ENCODE measurements at regions not wholly inside any gene's neighbourhood (a gene's known extent, or its start where the extent isn't known, plus 50 kb on each side); places are given as distances from the start of the nearest gene placed in this dataset.

GRCh38 chr1:177809819-177810218 lies 160.0 kb downstream of the SEC16B start:
- intact Hi-C loops (cut with DNase I, micrococcal nuclease): no loop called here
- H3K36me3 ChIP-seq (ENCODE audit: low read depth): no peaks in the 10 kb centered on the region
- TF ChIP-seq CTCF (IDR thresholded peaks at IDR 0.05): no peak

DNA sequence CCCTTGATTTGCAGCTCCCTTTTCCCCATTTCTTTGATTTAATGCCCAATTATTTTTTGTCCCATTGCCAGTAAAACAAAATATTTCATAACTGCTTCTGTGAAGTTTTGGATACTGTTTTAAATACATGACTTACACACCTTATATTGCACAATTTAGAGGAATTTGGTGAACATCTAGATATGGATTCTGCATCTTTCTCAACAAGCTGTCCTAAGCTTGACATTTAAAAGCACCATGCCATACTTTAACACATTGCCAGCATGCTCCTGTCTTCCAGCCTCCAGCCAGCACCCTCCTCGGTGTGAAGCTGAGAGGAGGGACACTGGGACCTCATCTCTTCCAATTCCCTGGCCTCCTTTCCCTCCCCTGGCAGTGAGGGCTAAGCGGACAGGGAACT lies 167.6 kb downstream of the SEC16B start:
- intact Hi-C loops (cut with DNase I, micrococcal nuclease): no loop called here
- Histone ChIP-seq H3K4me3 (no peak overlapping the region), H3K9me3 (no peaks in the 10 kb centered on the region), H3K36me3 (ENCODE audit: low read depth) (no peaks in the 10 kb centered on the region), H3K4me1 (ENCODE audit: low read depth) (no peaks in the 10 kb centered on the region)
- DNase-seq (no peak), ATAC-seq (no peak)
- no peak for TF ChIP-seq CTCF (IDR thresholded peaks at IDR 0.05)

More at GRCh38 chr1:177809819-177810218, 160.0 kb downstream of the SEC16B start:
- ATAC-seq (no peak), DNase-seq (no peak)
- no peaks in the 10 kb centered on the region for H3K4me1 ChIP-seq (ENCODE audit: low read depth)
- H3K4me3 ChIP-seq: no peak overlapping the region
- no peaks in the 10 kb centered on the region for H3K9me3 ChIP-seq

DNA sequence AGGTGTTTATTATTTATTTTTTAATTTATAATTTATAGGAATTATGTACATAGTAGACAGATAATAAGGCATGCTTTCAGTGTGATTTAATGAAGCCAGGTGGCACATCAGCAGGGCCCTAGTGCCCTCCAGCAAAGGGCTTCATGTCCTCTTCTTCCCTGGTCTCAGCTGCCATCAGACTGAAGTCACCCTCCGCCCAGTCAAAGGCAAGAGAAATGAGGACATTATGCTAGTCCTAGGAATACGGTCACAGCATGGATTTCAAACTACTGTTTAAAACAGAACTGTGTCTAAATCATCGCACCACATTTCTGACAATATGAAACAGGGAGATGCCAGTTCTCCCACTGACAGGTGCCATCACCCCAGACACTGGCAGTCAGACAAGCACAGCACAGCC lies 168.1 kb downstream of the SEC16B start:
- intact Hi-C loops (cut with DNase I, micrococcal nuclease): no loop called here
- ATAC-seq: no peak
- no peak for DNase-seq
- no peaks in the 10 kb centered on the region for H3K4me1 ChIP-seq (ENCODE audit: low read depth)
- no peaks in the 10 kb centered on the region for H3K36me3 ChIP-seq (ENCODE audit: low read depth)
- H3K9me3 ChIP-seq: no peaks in the 10 kb centered on the region
- no peak for TF ChIP-seq CTCF (IDR thresholded peaks at IDR 0.05)
- no peak overlapping the region for H3K4me3 ChIP-seq

DNA sequence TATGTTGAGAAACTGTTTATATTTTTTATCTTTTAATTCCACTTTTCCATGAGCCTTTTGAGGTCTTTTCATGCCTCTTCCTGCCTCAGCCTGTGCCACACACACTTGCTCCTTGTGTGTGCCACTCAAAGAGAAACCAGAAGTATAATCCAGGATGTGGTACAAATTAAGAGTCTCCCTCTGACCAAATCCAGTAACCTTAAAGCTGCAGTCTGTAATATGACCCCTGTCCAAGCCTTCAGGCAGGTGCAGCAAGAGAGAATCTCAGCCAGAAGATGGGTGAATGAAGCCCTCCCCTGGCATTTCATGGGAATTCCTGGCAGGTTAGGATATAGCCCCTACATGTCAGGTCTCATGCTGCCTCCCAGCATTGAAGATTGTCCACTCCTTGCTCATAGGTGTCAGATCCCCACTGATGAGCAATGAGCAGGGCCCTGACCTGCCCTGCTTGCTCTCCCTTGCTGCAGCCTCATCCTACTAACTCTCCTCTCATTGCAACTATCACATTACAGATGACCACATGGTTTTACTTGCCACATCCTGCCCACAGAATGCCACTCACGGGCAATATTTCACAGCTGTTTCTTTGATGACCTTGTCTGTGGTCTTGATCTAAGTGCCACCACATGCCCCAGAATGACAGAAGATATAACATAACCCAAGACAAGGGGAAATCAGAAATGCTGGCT lies 169.3 kb downstream of the SEC16B start:
- DNase-seq (no peak), ATAC-seq (no peak)
- no peak for TF ChIP-seq CTCF (IDR thresholded peaks at IDR 0.05)

GRCh38 chr1:177799746-177800145 lies 170.1 kb downstream of the SEC16B start:
- Histone ChIP-seq H3K36me3 (ENCODE audit: low read depth) (no peaks in the 10 kb centered on the region), H3K9me3 (no peaks in the 10 kb centered on the region), H3K4me1 (ENCODE audit: low read depth) (no peaks in the 10 kb centered on the region), H3K4me3 (no peak overlapping the region)
- TF ChIP-seq CTCF (IDR thresholded peaks at IDR 0.05): no peak
- DNase-seq (no peak), ATAC-seq (no peak)
- intact Hi-C loops (cut with DNase I, micrococcal nuclease): no loop called here

More for the DNA sequence above, 169.3 kb downstream of the SEC16B start:
- intact Hi-C loops (cut with DNase I, micrococcal nuclease): no loop called here
- H3K4me3 ChIP-seq: no peak overlapping the region
- no peaks in the 10 kb centered on the region for H3K9me3 ChIP-seq
- no peaks in the 10 kb centered on the region for H3K36me3 ChIP-seq (ENCODE audit: low read depth)
- no peaks in the 10 kb centered on the region for H3K4me1 ChIP-seq (ENCODE audit: low read depth)

- no peak for DNase-seq
- intact Hi-C loops (cut with DNase I, micrococcal nuclease): no loop called here
- H3K9me3 ChIP-seq: no peaks in the 10 kb centered on the region
Observed at GRCh38 chr1:177798614-177799013, 171.2 kb downstream of the SEC16B start.

More at GRCh38 chr1:177798614-177799013, 171.2 kb downstream of the SEC16B start:
- no peak overlapping the region for H3K4me3 ChIP-seq
- H3K4me1 ChIP-seq (ENCODE audit: low read depth): no peaks in the 10 kb centered on the region
- TF ChIP-seq CTCF (IDR thresholded peaks at IDR 0.05): no peak
- H3K36me3 ChIP-seq (ENCODE audit: low read depth): no peaks in the 10 kb centered on the region
- ATAC-seq: no peak
